Muscle of arm (tissue), 1 donor: ENCODE measurements at regions not wholly inside any gene's neighbourhood (a gene's known extent, or its start where the extent isn't known, plus 50 kb on each side); places are given as distances from the start of the nearest gene placed in this dataset.

Source experiments
- DNase-seq: peaks from one replicate; pipeline ENCODE4 v3.0.0-alpha.2; 2013

- no peak for DNase-seq
These were observed 148.9 kb downstream of the MAFB start for GRCh38 chr20:40540166-40540565.

GRCh38 chr20:40538131-40538530, 150.9 kb downstream of the MAFB start:
- DNase-seq = no peak

GRCh38 chr20:40536808-40537207, 152.2 kb downstream of the MAFB start:
- no peak for DNase-seq

GRCh38 chr20:40535816-40536215, 153.2 kb downstream of the MAFB start:
- DNase-seq = no peak

GRCh38 chr20:40532103-40532502, 156.9 kb downstream of the MAFB start:
- DNase-seq = no peak

- DNase-seq = no peak
These were observed 163.7 kb downstream of the MAFB start for GRCh38 chr20:40525351-40525750.

- no peak for DNase-seq
These were observed 165.0 kb downstream of the MAFB start for GRCh38 chr20:40524071-40524470.

- no peak for DNase-seq
These were observed 166.6 kb downstream of the MAFB start for GRCh38 chr20:40522405-40522804.

GRCh38 chr20:40521962-40522361, 167.1 kb downstream of the MAFB start:
- no peak for DNase-seq

- DNase-seq = no peak
These were observed 169.1 kb downstream of the MAFB start for GRCh38 chr20:40519918-40520317.

GRCh38 chr20:40512994-40513393, 176.0 kb downstream of the MAFB start:
- DNase-seq = no peak

- no peak for DNase-seq
These were observed 176.4 kb downstream of the MAFB start for GRCh38 chr20:40512591-40512990.

GRCh38 chr20:40511478-40511877, 177.6 kb downstream of the MAFB start:
- DNase-seq = no peak

- DNase-seq = no peak
These were observed 178.4 kb downstream of the MAFB start for GRCh38 chr20:40510622-40511021.

GRCh38 chr20:40508821-40509220, 180.2 kb downstream of the MAFB start:
- no peak for DNase-seq

GRCh38 chr20:40506537-40506939, 182.5 kb downstream of the MAFB start:
- peak; percentile 25 for DNase-seq

- no peak for DNase-seq
These were observed 185.9 kb downstream of the MAFB start for GRCh38 chr20:40503119-40503518.

- DNase-seq = no peak
These were observed 186.5 kb downstream of the MAFB start for GRCh38 chr20:40502576-40502975.

- DNase-seq = no peak
These were observed 189.6 kb downstream of the MAFB start for GRCh38 chr20:40499391-40499790.

GRCh38 chr20:40497899-40498691, 190.9 kb downstream of the MAFB start:
- DNase-seq = no peak

- DNase-seq = no peak
These were observed 193.1 kb downstream of the MAFB start for GRCh38 chr20:40495956-40496355.

- DNase-seq = peak; percentile 14
These were observed 194.8 kb downstream of the MAFB start for GRCh38 chr20:40494248-40494647.

- no peak for DNase-seq
These were observed 195.5 kb downstream of the MAFB start for GRCh38 chr20:40493549-40493948.

GRCh38 chr20:40493071-40493470, 196.0 kb downstream of the MAFB start:
- peak; percentile 15 for DNase-seq
